AG08396 (cell line): ENCODE measurements at regions not wholly inside any gene's neighbourhood (a gene's known extent, or its start where the extent isn't known, plus 50 kb on each side); places are given as distances from the start of the nearest gene placed in this dataset.

Experiments used
- DNase-seq: peaks from one replicate; pipeline ENCODE4 v3.0.0; 2012; ENCODE audit warnings: low spot score, mixed read lengths

GRCh38 chr2:184540246-184540789 lies 58.0 kb upstream of the ZNF804A start:
- no peak for DNase-seq

- no peak for DNase-seq
Measured at GRCh38 chr2:184541591-184541990, 56.7 kb upstream of the ZNF804A start.

DNA sequence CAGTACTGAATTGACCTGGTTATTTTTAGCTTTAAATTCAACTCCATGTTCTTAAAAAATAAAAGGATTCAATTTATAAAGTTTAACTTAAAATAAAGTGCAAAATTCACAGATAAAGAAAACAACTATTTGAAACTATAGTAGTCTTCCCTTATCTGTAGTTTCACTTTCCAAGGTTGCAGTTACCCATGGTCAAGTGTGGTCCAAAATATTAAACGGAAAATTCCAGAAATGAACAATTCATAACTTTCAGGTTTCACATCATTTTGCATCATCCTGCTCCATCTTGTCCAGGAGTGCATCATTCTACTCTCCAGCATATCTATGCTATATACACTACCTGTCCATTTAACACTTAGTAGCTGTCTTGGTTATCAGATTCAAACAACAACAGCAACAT lies 54.5 kb upstream of the ZNF804A start:
- no peak for DNase-seq
